ENCODE measurements at regions not wholly inside any gene's neighbourhood (a gene's known extent, or its start where the extent isn't known, plus 50 kb on each side); places are given as distances from the start of the nearest gene placed in this dataset.
"Not testable (repeated sequence)": the region's sequence is repeated elsewhere in the genome, so short reads cannot be mapped to it uniquely, and the experiment has no call there.

GRCh38 chrX:127405946-127406345 is 586.4 kb downstream of the PRR32 start:
- Histone ChIP-seq H3K36me3 (ENCODE audit: control insufficient read depth in 2 of 2, insufficient read depth in 1 of 2, low read length in 2 of 2) (no peaks in the 10 kb centered on the region), H3K4me3 (ENCODE audit: low read depth, low read length) (no peak overlapping the region), H3K9me3 (ENCODE audit: control insufficient read depth, insufficient read depth, low read depth, low read length) (no peaks in the 10 kb centered on the region; the same call in 1 of the 2 replicates), H3K4me1 (ENCODE audit: control insufficient read depth, insufficient read depth, low read length) (no peaks in the 10 kb centered on the region), H3K27ac (ENCODE audit: extremely low read depth, low read depth, low read length) (no peak overlapping the region)
- POLR2A ChIA-PET: no interaction called here
- TF ChIP-seq ZFP69B (tag by site-specific recombination; IDR thresholded peaks at IDR 0.05): no peak
- TF ChIP-seq ZNF488 (tag by site-specific recombination; IDR thresholded peaks at IDR 0.05): no peak
- no peak for TF ChIP-seq ZNF654 (tag by site-specific recombination; IDR thresholded peaks at IDR 0.05; ENCODE audit: low read depth)
- no peak for TF ChIP-seq ZNF658 (tag by site-specific recombination; IDR thresholded peaks at IDR 0.05)
- no peak for TF ChIP-seq ZNF37A (tag by site-specific recombination; IDR thresholded peaks at IDR 0.05)
- no peak for TF ChIP-seq ZNF280C (tag by site-specific recombination; IDR thresholded peaks at IDR 0.05)
- no peak for TF ChIP-seq ZNF366 (tag by site-specific recombination; conservative IDR thresholded peaks at IDR 0.05)
- no peak for TF ChIP-seq ZNF354C (tag by site-specific recombination; IDR thresholded peaks at IDR 0.05; ENCODE audit: borderline replicate concordance, low read depth)
- TF ChIP-seq ZNF311 (tag by site-specific recombination; IDR thresholded peaks at IDR 0.05; ENCODE audit: borderline replicate concordance): no peak
- TF ChIP-seq ZNF350 (tag by site-specific recombination; IDR thresholded peaks at IDR 0.05): no peak
- no peak for TF ChIP-seq ZNF707 (tag by site-specific recombination; IDR thresholded peaks at IDR 0.05)
- no peak for TF ChIP-seq ELK4 (IDR thresholded peaks at IDR 0.05; ENCODE audit: borderline replicate concordance, low read depth, low read length)
- TF ChIP-seq ZNF670 (tag by site-specific recombination; IDR thresholded peaks at IDR 0.05; ENCODE audit: low read depth): no peak
- no peak for TF ChIP-seq ZNF10 (tag by site-specific recombination; IDR thresholded peaks at IDR 0.05)
- TF ChIP-seq ZNF501 (tag by site-specific recombination; IDR thresholded peaks at IDR 0.05): no peak
- no peak for TF ChIP-seq ZNF362 (tag by site-specific recombination; IDR thresholded peaks at IDR 0.05)
- no peak for TF ChIP-seq PRDM6 (tag by site-specific recombination; IDR thresholded peaks at IDR 0.05)
- CTCF ChIA-PET: no interaction called here

GRCh38 chrX:127404161-127404560 is 584.6 kb downstream of the PRR32 start:
- Histone ChIP-seq H3K9me3 (ENCODE audit: control insufficient read depth, insufficient read depth, low read depth, low read length) (no peaks in the 10 kb centered on the region), H3K4me3 (ENCODE audit: low read depth, low read length) (no peak overlapping the region), H3K36me3 (ENCODE audit: control insufficient read depth in 2 of 2, insufficient read depth in 1 of 2, low read length in 2 of 2) (no peaks in the 10 kb centered on the region), H3K4me1 (ENCODE audit: control insufficient read depth, insufficient read depth, low read length) (no peaks in the 10 kb centered on the region), H3K27ac (ENCODE audit: extremely low read depth, low read depth, low read length) (no peak overlapping the region)
- POLR2A ChIA-PET: no interaction called here
- TF ChIP-seq SCRT2 (tag by site-specific recombination; IDR thresholded peaks at IDR 0.05) (no peak), ZNF777 (tag by site-specific recombination; IDR thresholded peaks at IDR 0.05; ENCODE audit: borderline replicate concordance) (no peak)
- CTCF ChIA-PET: interaction anchor here (0.5 to 0.7 kb wide), 2 partner anchors 265 to 1041 kb away, joined by 3 to 4 read pairs; no protein-coding TSS in a partner anchor

- H3K4me1 ChIP-seq (ENCODE audit: control insufficient read depth, insufficient read depth, low read length); CTCF ChIA-PET; H3K4me3 ChIP-seq (ENCODE audit: low read depth, low read length); POLR2A ChIA-PET; H3K9me3 ChIP-seq (ENCODE audit: control insufficient read depth, insufficient read depth, low read depth, low read length); H3K36me3 ChIP-seq (ENCODE audit: control insufficient read depth in 2 of 2, insufficient read depth in 1 of 2, low read length in 2 of 2); H3K27ac ChIP-seq (ENCODE audit: extremely low read depth, low read depth, low read length): not testable (repeated sequence)
Observed at GRCh38 chrX:127400231-127400630, 580.7 kb downstream of the PRR32 start.
